MCF 10A (cell line): ENCODE measurements at regions not wholly inside any gene's neighbourhood (a gene's known extent, or its start where the extent isn't known, plus 50 kb on each side); places are given as distances from the start of the nearest gene placed in this dataset.
"Not testable (repeated sequence)": the region's sequence is repeated elsewhere in the genome, so short reads cannot be mapped to it uniquely, and the experiment has no call there.

Source experiments
- BruUV-seq: library from RNA; stranded (reverse); fragments of 400-500 nt; replicated peaks from 2 replicates; lab custom pipeline; 2021; lab: Mats Ljungman, UMichigan
- CTCF ChIA-PET: fragments of 300-600 bp; sonication (Branson Sonifier 250); formaldehyde crosslinking; extraction: SDS; loops from one replicate; lab custom pipeline; 2021; ENCODE audit warnings: antibody characterized with exemption, inconsistent platforms; lab: Yijun Ruan, JAX
- POLR2A ChIA-PET: fragments of 300-600, 350-650 bp; sonication (Branson Sonifier 250); formaldehyde crosslinking; extraction: SDS; loops from one replicate; lab custom pipeline; 2020; ENCODE audit warnings: antibody characterized with exemption, inconsistent platforms; lab: Yijun Ruan, JAX
- DNase-seq: peaks from one replicate; pipeline ENCODE4 v3.0.0-alpha.2; 2018; ENCODE audit not compliant: unreplicated experiment
- H3K27ac Mint-ChIP-seq: one replicate; pipeline ENCODE4 v1.8.0; 2022; ENCODE audit warnings: mild to moderate bottlenecking, low read depth, mixed read lengths; ENCODE audit not compliant: unreplicated experiment
- H3K27me3 Mint-ChIP-seq: one replicate; pipeline ENCODE4 v1.8.0; 2022; ENCODE audit warnings: mixed read lengths; ENCODE audit not compliant: insufficient read depth, unreplicated experiment
- H3K36me3 Mint-ChIP-seq: one replicate; pipeline ENCODE4 v1.8.0; 2022; ENCODE audit warnings: mild to moderate bottlenecking, moderate library complexity, mixed read lengths; ENCODE audit not compliant: insufficient read depth, unreplicated experiment
- H3K4me1 Mint-ChIP-seq: one replicate; pipeline ENCODE4 v1.8.0; 2022; ENCODE audit warnings: mixed read lengths; ENCODE audit not compliant: insufficient read depth, unreplicated experiment
- H3K4me3 Mint-ChIP-seq: one replicate; pipeline ENCODE4 v1.8.0; 2022; ENCODE audit warnings: mild to moderate bottlenecking, moderate library complexity, mixed read lengths; ENCODE audit not compliant: unreplicated experiment
- H3K9me3 Mint-ChIP-seq: one replicate; pipeline ENCODE4 v1.8.0; 2022; ENCODE audit warnings: mixed read lengths; ENCODE audit not compliant: unreplicated experiment
- intact Hi-C: fragments of 100-400 bp; cut with micrococcal nuclease; formaldehyde crosslinking; loops from 2 replicates; pipeline ENCODE4 v1.14.1; 2022
- TF ChIP-seq, protein P1 (sequence below): fragments of 200-600 bp; IDR thresholded peaks from one replicate; pipeline ENCODE4 v1.8.0; 2022; ENCODE audit warnings: antibody characterized with exemption, mild to moderate bottlenecking; ENCODE audit not compliant: unreplicated experiment

DNA sequence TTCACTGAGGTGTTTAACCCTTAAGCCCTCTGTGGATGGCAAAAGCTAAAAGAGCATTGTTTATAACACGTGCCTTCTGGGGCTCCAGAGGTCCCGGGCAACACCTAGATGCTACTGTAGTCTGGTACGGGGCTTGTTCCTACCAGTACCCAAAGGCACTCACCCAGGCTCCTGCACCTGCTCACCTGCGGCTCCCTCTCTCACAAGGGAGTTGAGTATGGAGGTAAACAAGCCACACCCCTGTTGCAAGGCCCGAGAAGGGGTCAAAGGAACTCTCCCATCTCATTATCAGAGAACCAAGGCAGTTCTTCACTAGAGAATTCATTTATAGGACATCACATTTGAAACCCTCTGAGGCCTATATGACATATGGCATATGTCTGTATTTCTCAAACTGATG is 53.4 kb upstream of the IL6ST start:
- H3K27ac Mint-ChIP-seq, result no peak overlapping the region
- BruUV-seq, result no TSS peak
- DNase-seq, result no peak
- POLR2A ChIA-PET, result interaction anchor here (0.9 kb wide), 1 partner anchor 10 kb away, joined by 6 read pairs; no protein-coding TSS in a partner anchor
- TF ChIP-seq, protein P1, sequence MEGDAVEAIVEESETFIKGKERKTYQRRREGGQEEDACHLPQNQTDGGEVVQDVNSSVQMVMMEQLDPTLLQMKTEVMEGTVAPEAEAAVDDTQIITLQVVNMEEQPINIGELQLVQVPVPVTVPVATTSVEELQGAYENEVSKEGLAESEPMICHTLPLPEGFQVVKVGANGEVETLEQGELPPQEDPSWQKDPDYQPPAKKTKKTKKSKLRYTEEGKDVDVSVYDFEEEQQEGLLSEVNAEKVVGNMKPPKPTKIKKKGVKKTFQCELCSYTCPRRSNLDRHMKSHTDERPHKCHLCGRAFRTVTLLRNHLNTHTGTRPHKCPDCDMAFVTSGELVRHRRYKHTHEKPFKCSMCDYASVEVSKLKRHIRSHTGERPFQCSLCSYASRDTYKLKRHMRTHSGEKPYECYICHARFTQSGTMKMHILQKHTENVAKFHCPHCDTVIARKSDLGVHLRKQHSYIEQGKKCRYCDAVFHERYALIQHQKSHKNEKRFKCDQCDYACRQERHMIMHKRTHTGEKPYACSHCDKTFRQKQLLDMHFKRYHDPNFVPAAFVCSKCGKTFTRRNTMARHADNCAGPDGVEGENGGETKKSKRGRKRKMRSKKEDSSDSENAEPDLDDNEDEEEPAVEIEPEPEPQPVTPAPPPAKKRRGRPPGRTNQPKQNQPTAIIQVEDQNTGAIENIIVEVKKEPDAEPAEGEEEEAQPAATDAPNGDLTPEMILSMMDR, result no peak
- H3K9me3 Mint-ChIP-seq, result peaks cover 7% of the 10 kb centered on the region
- H3K36me3 Mint-ChIP-seq, result peaks cover 4% of the 10 kb centered on the region
- H3K4me3 Mint-ChIP-seq, result no peak overlapping the region
- H3K27me3 Mint-ChIP-seq, result no peaks in the 10 kb centered on the region
- CTCF ChIA-PET, result interaction anchor here (0.8 kb wide), 1 partner anchor 193 kb away, joined by 3 read pairs; no protein-coding TSS in a partner anchor
- intact Hi-C loops, result no loop called here
- H3K4me1 Mint-ChIP-seq, result peaks cover 4% of the 10 kb centered on the region

DNA sequence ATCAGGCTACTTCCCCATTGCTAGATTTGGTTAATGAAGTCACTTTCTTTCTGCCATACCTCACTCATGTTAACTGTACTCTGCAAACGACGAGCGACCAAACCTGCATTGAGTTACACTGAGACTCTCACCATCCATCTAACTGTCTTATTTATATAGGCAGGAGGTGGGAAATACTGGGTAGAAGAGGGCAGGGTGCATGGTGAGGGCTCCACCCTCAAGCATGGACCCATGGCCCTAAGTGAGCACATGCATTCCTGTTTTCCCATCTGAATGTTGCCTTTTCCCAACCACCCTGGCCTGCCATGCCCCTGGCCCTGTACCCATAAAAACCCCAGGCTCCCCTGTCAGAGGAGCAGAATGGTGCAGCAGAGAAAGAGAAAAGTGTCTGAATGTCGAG is 52.7 kb upstream of the IL6ST start:
- no peaks in the 10 kb centered on the region for H3K27me3 Mint-ChIP-seq
- H3K27ac Mint-ChIP-seq, result no peak overlapping the region
- intact Hi-C loops, result no loop called here
- no TSS peak for BruUV-seq
- no peak for DNase-seq
- no peak overlapping the region for H3K4me3 Mint-ChIP-seq
- CTCF ChIA-PET, result interaction anchor here (0.8 kb wide), 1 partner anchor 194 kb away, joined by 3 read pairs; no protein-coding TSS in a partner anchor
- POLR2A ChIA-PET, result no interaction called here
- TF ChIP-seq, protein P1, result no peak
- peaks cover 4% of the 10 kb centered on the region for H3K36me3 Mint-ChIP-seq
- H3K9me3 Mint-ChIP-seq, result peaks cover 7% of the 10 kb centered on the region
- peaks cover 4% of the 10 kb centered on the region for H3K4me1 Mint-ChIP-seq

DNA sequence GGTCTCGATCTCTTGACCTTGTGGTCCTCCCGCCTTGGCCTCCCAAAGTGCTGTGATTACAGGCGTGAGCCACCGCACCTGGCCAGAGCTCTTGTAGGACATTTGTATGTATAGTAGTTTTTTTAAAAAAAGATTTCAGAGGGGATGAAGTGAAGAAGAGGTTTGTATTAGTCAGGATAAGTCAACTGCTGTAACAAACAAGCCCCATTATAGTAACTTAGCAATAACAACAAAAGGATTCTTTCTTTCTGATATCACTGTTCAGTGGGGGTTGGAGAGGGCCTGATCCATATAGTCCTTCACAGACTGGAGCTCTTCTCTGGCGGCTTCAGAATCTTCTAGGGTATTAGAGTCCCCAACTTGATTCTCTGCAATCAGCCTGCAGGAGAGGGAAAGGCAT is 50.7 kb upstream of the IL6ST start:
- ChIA-PET POLR2A (interaction anchor here (0.6 kb wide), 2 partner anchors 38 to 97 kb away, joined by 3 read pairs; no protein-coding TSS in a partner anchor), CTCF (interaction anchor here (0.6 kb wide), 1 partner anchor 35 kb away, joined by 3 read pairs; no protein-coding TSS in a partner anchor)
- intact Hi-C loops, result no loop called here
- DNase-seq, result no peak
- Mint-ChIP-seq H3K4me3 (no peak overlapping the region), H3K36me3 (peaks cover 4% of the 10 kb centered on the region), H3K27ac (no peak overlapping the region), H3K9me3 (peaks cover 7% of the 10 kb centered on the region), H3K4me1 (no peaks in the 10 kb centered on the region), H3K27me3 (no peaks in the 10 kb centered on the region)
- no TSS peak for BruUV-seq
- TF ChIP-seq, protein P1, result no peak

DNA sequence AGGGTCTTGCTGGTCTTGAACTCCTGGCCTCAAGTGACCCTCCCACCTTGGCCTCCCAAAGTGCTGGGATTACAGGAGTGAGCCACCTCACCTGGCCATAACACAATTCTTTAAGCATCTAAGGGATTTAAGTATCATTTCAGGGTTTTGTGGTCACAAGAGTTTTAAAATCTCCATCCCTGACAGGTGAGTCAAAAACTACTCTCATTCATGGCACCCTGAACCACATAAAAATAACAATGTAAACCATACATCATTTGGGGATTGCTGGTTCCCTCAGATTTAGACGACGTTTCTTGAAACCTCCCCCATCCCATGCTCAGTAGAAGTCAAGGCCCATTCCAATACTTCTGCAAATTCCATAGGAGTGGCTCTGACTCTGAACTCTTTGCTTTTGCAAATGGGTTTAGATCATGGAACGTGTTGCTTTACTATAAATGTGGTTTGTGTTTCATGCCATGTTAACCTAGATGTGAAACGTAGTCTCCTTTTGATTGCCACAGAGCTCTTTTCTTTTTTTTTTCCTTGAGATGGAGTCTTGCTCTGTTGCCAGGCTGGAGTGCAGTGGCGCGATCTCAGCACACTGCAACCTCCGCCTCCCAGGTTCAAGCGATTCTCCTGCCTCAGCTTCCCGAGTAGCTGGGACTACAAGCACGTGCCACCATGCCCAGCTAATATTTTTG is 50.1 kb upstream of the IL6ST start:
- H3K9me3 Mint-ChIP-seq, DNase-seq, H3K4me3 Mint-ChIP-seq, H3K36me3 Mint-ChIP-seq, BruUV-seq, POLR2A ChIA-PET, H3K4me1 Mint-ChIP-seq, H3K27me3 Mint-ChIP-seq, H3K27ac Mint-ChIP-seq, intact Hi-C loops: not testable (repeated sequence)
- CTCF ChIA-PET, result interaction anchor here (0.6 kb wide), 1 partner anchor 36 kb away, joined by 3 read pairs; no protein-coding TSS in a partner anchor
